Lung (tissue), 11 donors: ENCODE measurements at regions not wholly inside any gene's neighbourhood (a gene's known extent, or its start where the extent isn't known, plus 50 kb on each side); places are given as distances from the start of the nearest gene placed in this dataset.

Source experiments
- ATAC-seq: fragments of 200-7000 bp; cut with Tn5 transposase; one replicate; pipeline ENCODE4 v1.9.1; 2020; ENCODE audit warnings: moderate number of reproducible peaks; ENCODE audit not compliant: insufficient read depth, low FRiP score
- DNase-seq, 3 donors: peaks; one replicate each; pipeline ENCODE4 v3.0.0-alpha.2; 2013 to 2017
- H3K27ac ChIP-seq, 2 donors: one replicate each; pipeline ENCODE4 v1.5.1; 2013; ENCODE audit warnings: mild to moderate bottlenecking in 2 of 2, moderate library complexity in 2 of 2, control low read depth in 1 of 2, inconsistent platforms in 1 of 2, low read depth in 1 of 2, low read length in 1 of 2
- H3K27me3 ChIP-seq, 3 donors: one replicate each; pipeline ENCODE4 v1.5.1; 2013; ENCODE audit warnings: low read length in 2 of 3; ENCODE audit not compliant: control insufficient read depth in 3 of 3, insufficient read depth in 3 of 3
- H3K36me3 ChIP-seq, 4 donors: one replicate each; pipeline ENCODE4 v1.5.1; 2013; ENCODE audit warnings: low read length in 4 of 4, mild to moderate bottlenecking in 1 of 4, moderate library complexity in 1 of 4; ENCODE audit not compliant: control insufficient read depth in 4 of 4, insufficient read depth in 4 of 4
- H3K4me1 ChIP-seq, 5 donors: one replicate each; pipeline ENCODE4 v1.5.1; 2013; ENCODE audit warnings: low read length in 5 of 5, mild to moderate bottlenecking in 2 of 5, moderate library complexity in 1 of 5; ENCODE audit not compliant: control insufficient read depth in 5 of 5, insufficient read depth in 5 of 5
- H3K4me3 ChIP-seq: one replicate; pipeline ENCODE4 v1.5.1; 2013; ENCODE audit warnings: mild to moderate bottlenecking, control low read depth, moderate library complexity
- H3K9ac ChIP-seq, 2 donors: one replicate each; pipeline ENCODE4 v1.5.1; 2013; ENCODE audit warnings: low read length in 2 of 2, control low read depth in 1 of 2; ENCODE audit not compliant: insufficient read depth in 1 of 2
- H3K9me3 ChIP-seq, 4 donors: one replicate each; pipeline ENCODE4 v1.5.1; 2013; ENCODE audit warnings: low read length in 3 of 4, mild to moderate bottlenecking in 1 of 4, moderate library complexity in 1 of 4; ENCODE audit not compliant: control insufficient read depth in 4 of 4, insufficient read depth in 3 of 4
- CTCF ChIP-seq: IDR thresholded peaks from 2 replicates; pipeline ENCODE4 v1.5.1; 2012; ENCODE audit warnings: mild to moderate bottlenecking; ENCODE audit errors: control extremely low read depth, extremely low read depth
- WGBS, 2 donors: extraction: QIAGEN DNeasy Blood & Tissue Kit; methylation state at CpG; one replicate each; pipeline ENCODE4 v1.1.7; 2013; 5-methylcytosine and 5-hydroxymethylcytosine counted together
- donor health status: control.
- donor health status: control.
- donor health status: Bipolar disorder and iron deficiency.
- donor health status: healthy.
- donor health status: DM: yes; HTN: yes; CAD: no.

GRCh38 chrX:122546269-122546668 is 637.8 kb upstream of the GRIA3 start:
- WGBS, 2 donors, result 81 to 83% methylated on average over 1 of the region's 1 CpG
- Histone ChIP-seq H3K27ac (no peak overlapping the region), H3K9me3 (no peaks in the 10 kb centered on the region), H3K27me3 (no peaks in the 10 kb centered on the region), H3K4me3 (no peak overlapping the region), H3K36me3 (no peaks in the 10 kb centered on the region), H3K4me1 (no peaks in the 10 kb centered on the region), H3K9ac (no peak overlapping the region)
- no peak for ATAC-seq
- DNase-seq, result no peak
- no peak for TF ChIP-seq CTCF

- H3K9ac ChIP-seq, result no peak overlapping the region
- TF ChIP-seq CTCF, result no peak
- H3K4me3 ChIP-seq, result no peak overlapping the region
- no peaks in the 10 kb centered on the region for H3K36me3 ChIP-seq
- H3K4me1 ChIP-seq, result no peaks in the 10 kb centered on the region
- H3K27ac ChIP-seq, result no peak overlapping the region
- ATAC-seq (no peak), DNase-seq (no peak)
- no peaks in the 10 kb centered on the region for H3K9me3 ChIP-seq
- H3K27me3 ChIP-seq, result no peaks in the 10 kb centered on the region
- WGBS, 2 donors, result 80 to 81% methylated on average over 3 of the region's 3 CpGs
These were observed 631.7 kb upstream of the GRIA3 start for GRCh38 chrX:122552286-122552800.

GRCh38 chrX:122555925-122556324 is 628.2 kb upstream of the GRIA3 start:
- no peak overlapping the region for H3K9ac ChIP-seq
- H3K27ac ChIP-seq, result no peak overlapping the region
- H3K27me3 ChIP-seq, result no peaks in the 10 kb centered on the region
- no peak overlapping the region for H3K4me3 ChIP-seq
- DNase-seq (no peak), ATAC-seq (no peak)
- no peaks in the 10 kb centered on the region for H3K4me1 ChIP-seq
- no peak for TF ChIP-seq CTCF
- 66 to 93% methylated on average over 2 of the region's 2 CpGs for WGBS, 2 donors
- H3K9me3 ChIP-seq, result peaks cover 0 to 4% (median 0%) of the 10 kb centered on the region in 4 donors
- no peaks in the 10 kb centered on the region for H3K36me3 ChIP-seq

GRCh38 chrX:122565952-122566351 is 618.1 kb upstream of the GRIA3 start:
- peak; percentile 20 to 22 (median 21) for DNase-seq
- WGBS, 2 donors, result 23 to 43% methylated on average over 1 of the region's 1 CpG
- no peaks in the 10 kb centered on the region for H3K4me1 ChIP-seq
- no peak overlapping the region for H3K9ac ChIP-seq
- TF ChIP-seq CTCF, result no peak
- H3K9me3 ChIP-seq, result peaks cover 0 to 2% (median 0%) of the 10 kb centered on the region in 4 donors
- H3K27me3 ChIP-seq, result no peaks in the 10 kb centered on the region
- peak; percentile 34 for ATAC-seq
- H3K4me3 ChIP-seq, result no peak overlapping the region
- H3K27ac ChIP-seq, result no peak overlapping the region
- no peaks in the 10 kb centered on the region for H3K36me3 ChIP-seq
